ENCODE measurements at regions not wholly inside any gene's neighbourhood (a gene's known extent, or its start where the extent isn't known, plus 50 kb on each side); places are given as distances from the start of the nearest gene placed in this dataset.

DNA sequence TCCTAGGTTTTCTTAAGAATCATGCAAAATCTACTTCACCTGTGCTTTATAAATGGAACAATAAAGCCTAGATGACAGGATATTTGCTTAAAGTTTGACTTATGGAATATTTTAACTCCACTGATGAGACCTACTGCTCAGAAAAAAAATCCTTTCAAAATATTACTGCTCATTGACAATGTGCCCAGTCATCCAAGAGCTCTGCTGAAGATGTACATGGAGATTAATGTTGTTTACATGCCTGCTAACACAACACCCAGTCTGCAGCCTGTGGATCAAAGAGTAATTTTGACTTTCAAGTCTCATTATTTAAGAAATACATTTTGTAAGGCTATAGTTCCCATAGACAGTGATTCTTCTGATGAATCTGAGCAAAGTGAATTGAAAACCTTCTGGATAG, 889.6 kb downstream of the CDH18 start:
- no peak for TF ChIP-seq EZH2 (IDR thresholded peaks at IDR 0.05; ENCODE audit: borderline replicate concordance, low read depth, low read length, severe bottlenecking)
- TF ChIP-seq CTCF (IDR thresholded peaks at IDR 0.05; ENCODE audit: borderline replicate concordance, extremely low read depth, low read length, poor library complexity, severe bottlenecking): no peak

Measured in DND-41 (cell line).